ENCODE measurements at regions not wholly inside any gene's neighbourhood (a gene's known extent, or its start where the extent isn't known, plus 50 kb on each side); places are given as distances from the start of the nearest gene placed in this dataset.

DNA sequence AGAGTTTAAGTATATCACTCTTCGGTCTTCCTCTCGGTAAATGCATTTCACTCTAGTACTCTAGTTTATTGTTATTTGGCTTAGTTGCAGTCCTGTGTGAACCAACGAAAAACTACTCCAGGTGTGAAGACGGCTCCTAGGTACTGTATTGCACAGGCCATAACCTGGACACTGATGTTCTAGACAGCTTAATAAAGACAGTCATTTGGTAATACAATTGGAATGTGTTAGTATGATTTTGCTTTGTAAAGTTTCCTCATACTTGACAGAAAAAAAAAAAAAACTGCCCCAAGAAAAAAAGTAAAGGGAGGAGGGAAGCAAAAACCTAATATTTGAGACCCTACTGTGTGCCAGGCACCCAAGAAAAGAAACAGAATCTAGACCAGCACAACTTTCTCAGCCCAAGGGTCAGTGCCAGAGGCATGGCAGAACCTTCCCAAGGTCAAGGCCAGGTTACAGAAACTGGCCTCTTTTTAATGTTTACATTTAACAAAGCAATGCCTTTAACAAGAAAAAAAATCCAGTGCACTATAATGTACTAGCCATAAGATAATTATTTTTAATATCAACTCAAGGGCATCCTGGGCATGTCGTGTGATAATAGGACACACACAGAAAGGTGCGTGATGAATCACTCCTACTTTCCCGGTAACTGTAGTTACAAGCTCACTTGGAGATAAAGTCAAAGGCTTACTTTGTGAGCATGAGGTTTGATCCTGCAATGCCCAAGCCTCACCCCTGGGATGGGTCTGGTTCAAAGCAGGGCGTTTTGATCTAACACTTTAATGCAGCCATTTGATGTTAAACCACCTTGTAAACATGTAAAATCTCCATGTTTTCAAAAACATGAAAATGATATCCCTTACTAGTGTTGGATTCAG is 110.6 kb downstream of the BMP4 start:
- no peaks in the 10 kb centered on the region for H4K20me1 ChIP-seq (ENCODE audit: insufficient read depth, low read length)
- peaks cover under 1% of the 10 kb centered on the region for H3K9me3 ChIP-seq (ENCODE audit: insufficient read depth, low read length, severe bottlenecking)
- no peaks in the 10 kb centered on the region for H3K79me2 ChIP-seq (ENCODE audit: insufficient read depth, low read length)
- no peaks in the 10 kb centered on the region for H3K36me3 ChIP-seq (ENCODE audit: insufficient read depth, low read length)
- ATAC-seq (ENCODE audit: insufficient read depth, low read depth) (no peak), DNase-seq (no peak)
- TF ChIP-seq EZH2 (IDR thresholded peaks at IDR 0.05; ENCODE audit: borderline replicate concordance, low read depth, low read length, severe bottlenecking), result no peak
- TF ChIP-seq CTCF (IDR thresholded peaks at IDR 0.05; ENCODE audit: borderline replicate concordance, extremely low read depth, low read length, poor library complexity, severe bottlenecking), result no peak
- no peaks in the 10 kb centered on the region for H3K27me3 ChIP-seq (ENCODE audit: insufficient read depth, low read length, poor library complexity)
- no peaks in the 10 kb centered on the region for H3K4me1 ChIP-seq (ENCODE audit: insufficient read depth, low read length)
- H3K4me3 ChIP-seq (ENCODE audit: low read depth in 1 of 2, low read length in 2 of 2), result no peak overlapping the region
- H3K4me2 ChIP-seq (ENCODE audit: insufficient read depth, low read length), result no peak overlapping the region
- no peak overlapping the region for H2AFZ ChIP-seq (ENCODE audit: low read depth, low read length)
- no peak overlapping the region for H3K27ac ChIP-seq (ENCODE audit: low read length)
- no peak overlapping the region for H3K9ac ChIP-seq (ENCODE audit: low read depth, low read length)

DNA sequence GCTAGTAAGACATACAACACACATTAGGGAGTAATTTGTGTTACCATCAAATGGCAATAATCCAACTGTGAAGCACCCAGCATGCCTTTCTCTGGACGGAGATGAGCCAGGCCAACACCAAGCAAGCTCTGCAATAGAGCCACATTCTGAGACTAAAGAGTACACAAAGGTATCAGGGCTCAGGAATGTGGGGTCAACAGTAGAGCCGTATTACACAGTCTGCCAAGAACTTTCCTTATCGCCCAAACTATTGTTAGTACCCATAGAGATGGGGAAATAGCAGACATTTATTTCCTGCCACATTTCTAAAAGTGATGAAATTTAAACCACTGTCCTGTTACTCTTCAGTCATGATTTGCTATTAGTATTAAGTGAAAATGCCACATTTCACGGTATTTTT is 113.7 kb downstream of the BMP4 start:
- no peaks in the 10 kb centered on the region for H3K36me3 ChIP-seq (ENCODE audit: insufficient read depth, low read length)
- no peaks in the 10 kb centered on the region for H4K20me1 ChIP-seq (ENCODE audit: insufficient read depth, low read length)
- H2AFZ ChIP-seq (ENCODE audit: low read depth, low read length), result no peak overlapping the region
- no peak overlapping the region for H3K4me2 ChIP-seq (ENCODE audit: insufficient read depth, low read length)
- no peak for ATAC-seq (ENCODE audit: insufficient read depth, low read depth)
- H3K9me3 ChIP-seq (ENCODE audit: insufficient read depth, low read length, severe bottlenecking), result peaks cover 2% of the 10 kb centered on the region
- H3K79me2 ChIP-seq (ENCODE audit: insufficient read depth, low read length), result no peaks in the 10 kb centered on the region
- H3K4me1 ChIP-seq (ENCODE audit: insufficient read depth, low read length), result no peaks in the 10 kb centered on the region
- no peaks in the 10 kb centered on the region for H3K27me3 ChIP-seq (ENCODE audit: insufficient read depth, low read length, poor library complexity)
- TF ChIP-seq EZH2 (IDR thresholded peaks at IDR 0.05; ENCODE audit: borderline replicate concordance, low read depth, low read length, severe bottlenecking) (no peak), CTCF (IDR thresholded peaks at IDR 0.05; ENCODE audit: borderline replicate concordance, extremely low read depth, low read length, poor library complexity, severe bottlenecking) (no peak)
- H3K4me3 ChIP-seq (ENCODE audit: low read depth in 1 of 2, low read length in 2 of 2), result no peak overlapping the region
- no peak for DNase-seq
- H3K27ac ChIP-seq (ENCODE audit: low read length), result no peak overlapping the region
- H3K9ac ChIP-seq (ENCODE audit: low read depth, low read length), result no peak overlapping the region

DNA sequence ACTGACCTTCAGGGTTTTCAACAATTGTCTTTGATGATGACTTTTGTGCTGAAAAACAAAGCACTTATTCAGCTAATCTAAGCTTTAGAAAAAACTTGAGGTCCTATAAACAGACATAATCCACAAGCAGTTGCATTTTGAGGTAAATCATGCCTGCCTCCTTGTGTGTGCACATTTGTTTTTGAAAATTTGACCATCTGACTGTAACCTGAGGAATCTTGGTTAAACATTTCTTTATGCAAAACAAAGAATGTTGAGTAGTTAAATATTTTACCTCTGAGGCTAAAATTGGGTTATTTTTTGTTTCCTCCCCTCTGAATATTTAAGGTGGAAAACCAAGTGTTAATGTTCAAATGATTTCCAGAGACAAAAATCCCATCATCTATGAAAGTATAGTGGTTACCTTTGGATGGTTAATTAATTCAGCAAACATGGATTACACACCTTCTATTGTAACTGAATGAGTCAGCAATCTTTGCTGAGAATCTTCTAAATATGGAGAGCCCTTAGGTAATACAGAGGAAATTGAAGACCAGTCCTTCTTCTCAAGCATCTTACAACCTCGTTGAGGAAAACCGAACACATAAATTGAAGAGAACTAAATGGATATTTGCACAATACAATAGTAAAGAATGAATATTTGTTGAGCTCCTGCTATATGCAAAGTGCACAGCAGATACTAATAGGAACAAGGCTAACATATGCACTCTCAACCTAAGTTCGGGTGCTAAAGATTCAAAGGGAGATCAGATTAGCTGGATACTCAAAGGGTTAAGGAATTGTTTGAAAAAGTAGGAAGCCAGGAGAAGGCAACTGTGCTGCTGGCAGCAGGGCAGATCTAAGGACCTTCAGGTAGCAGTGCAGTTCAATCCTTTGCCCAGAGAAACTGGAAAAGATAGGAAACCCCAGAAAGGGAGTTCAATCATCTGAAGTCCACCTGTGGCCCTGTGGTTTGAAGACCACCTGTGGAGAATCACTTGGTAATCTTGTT is 115.2 kb downstream of the BMP4 start:
- DNase-seq, result no peak
- H3K27ac ChIP-seq (ENCODE audit: low read length), result no peak overlapping the region
- no peaks in the 10 kb centered on the region for H3K36me3 ChIP-seq (ENCODE audit: insufficient read depth, low read length)
- no peak overlapping the region for H2AFZ ChIP-seq (ENCODE audit: low read depth, low read length)
- no peaks in the 10 kb centered on the region for H4K20me1 ChIP-seq (ENCODE audit: insufficient read depth, low read length)
- no peak for ATAC-seq (ENCODE audit: insufficient read depth, low read depth)
- H3K9me3 ChIP-seq (ENCODE audit: insufficient read depth, low read length, severe bottlenecking), result peaks cover 2% of the 10 kb centered on the region
- H3K4me2 ChIP-seq (ENCODE audit: insufficient read depth, low read length), result no peak overlapping the region
- no peaks in the 10 kb centered on the region for H3K27me3 ChIP-seq (ENCODE audit: insufficient read depth, low read length, poor library complexity)
- H3K4me3 ChIP-seq (ENCODE audit: low read depth in 1 of 2, low read length in 2 of 2), result no peak overlapping the region
- TF ChIP-seq CTCF (IDR thresholded peaks at IDR 0.05; ENCODE audit: borderline replicate concordance, extremely low read depth, low read length, poor library complexity, severe bottlenecking) (no peak), EZH2 (IDR thresholded peaks at IDR 0.05; ENCODE audit: borderline replicate concordance, low read depth, low read length, severe bottlenecking) (no peak)
- H3K9ac ChIP-seq (ENCODE audit: low read depth, low read length), result no peak overlapping the region
- no peaks in the 10 kb centered on the region for H3K79me2 ChIP-seq (ENCODE audit: insufficient read depth, low read length)
- no peaks in the 10 kb centered on the region for H3K4me1 ChIP-seq (ENCODE audit: insufficient read depth, low read length)

Data from DND-41 (cell line).